Type B pancreatic cell (in vitro differentiated cells): ENCODE measurements at regions not wholly inside any gene's neighbourhood (a gene's known extent, or its start where the extent isn't known, plus 50 kb on each side); places are given as distances from the start of the nearest gene placed in this dataset.

Experiments used
- DNase-seq: peaks from one replicate; pipeline ENCODE4 v3.0.0; 2021; ENCODE audit warnings: mixed read lengths; ENCODE audit not compliant: unreplicated experiment; ENCODE audit errors: extremely low spot score
- H3K27ac Mint-ChIP-seq: 2 replicates; pipeline ENCODE4 v1.8.0; 2021; ENCODE audit warnings: mild to moderate bottlenecking, mixed read lengths
- H3K27me3 Mint-ChIP-seq: 2 replicates; pipeline ENCODE4 v1.8.0; 2021; ENCODE audit warnings: mixed read lengths
- H3K36me3 Mint-ChIP-seq: 2 replicates; pipeline ENCODE4 v1.8.0; 2021; ENCODE audit warnings: mixed read lengths
- H3K4me1 Mint-ChIP-seq: one replicate; pipeline ENCODE4 v1.8.0; 2021; ENCODE audit warnings: mixed read lengths; ENCODE audit not compliant: unreplicated experiment
- H3K4me3 Mint-ChIP-seq: 2 replicates; pipeline ENCODE4 v1.8.0; 2021; ENCODE audit warnings: mild to moderate bottlenecking, mixed read lengths
- H3K9me3 Mint-ChIP-seq: 2 replicates; pipeline ENCODE4 v1.8.0; 2021; ENCODE audit warnings: mixed read lengths
- TF ChIP-seq, protein P1 (sequence below): fragments of 200-600 bp; sonication (generic); conservative IDR thresholded peaks from 2 replicates; pipeline ENCODE4 v1.5.0; 2021; ENCODE audit warnings: antibody characterized with exemption, mild to moderate bottlenecking

DNA sequence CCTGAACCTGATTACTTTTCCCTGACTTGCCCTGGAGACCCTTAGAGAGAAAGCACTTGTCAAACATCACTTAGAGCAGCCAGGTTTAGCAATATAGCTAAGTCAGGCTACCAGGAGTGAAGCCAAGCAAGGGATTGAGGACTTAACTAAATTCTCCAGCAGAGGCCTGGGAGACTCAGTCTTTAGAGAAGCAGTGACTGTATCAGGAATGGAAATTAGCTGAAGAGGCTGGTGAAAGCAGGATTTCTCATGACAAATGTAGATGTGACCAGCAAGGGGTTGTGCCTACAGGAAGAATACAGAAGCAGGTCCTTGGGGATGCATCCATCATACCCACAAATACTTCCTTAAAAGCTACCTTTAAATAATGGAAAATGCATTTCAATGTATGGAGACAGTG is 368.9 kb upstream of the MEIS1 start:
- H3K36me3 Mint-ChIP-seq = peaks cover 4% of the 10 kb centered on the region
- no peak overlapping the region for H3K4me3 Mint-ChIP-seq
- no peak for DNase-seq
- H3K4me1 Mint-ChIP-seq = peaks cover 30% of the 10 kb centered on the region
- no peaks in the 10 kb centered on the region for H3K27me3 Mint-ChIP-seq
- H3K9me3 Mint-ChIP-seq = no peaks in the 10 kb centered on the region
- TF ChIP-seq, protein P1, sequence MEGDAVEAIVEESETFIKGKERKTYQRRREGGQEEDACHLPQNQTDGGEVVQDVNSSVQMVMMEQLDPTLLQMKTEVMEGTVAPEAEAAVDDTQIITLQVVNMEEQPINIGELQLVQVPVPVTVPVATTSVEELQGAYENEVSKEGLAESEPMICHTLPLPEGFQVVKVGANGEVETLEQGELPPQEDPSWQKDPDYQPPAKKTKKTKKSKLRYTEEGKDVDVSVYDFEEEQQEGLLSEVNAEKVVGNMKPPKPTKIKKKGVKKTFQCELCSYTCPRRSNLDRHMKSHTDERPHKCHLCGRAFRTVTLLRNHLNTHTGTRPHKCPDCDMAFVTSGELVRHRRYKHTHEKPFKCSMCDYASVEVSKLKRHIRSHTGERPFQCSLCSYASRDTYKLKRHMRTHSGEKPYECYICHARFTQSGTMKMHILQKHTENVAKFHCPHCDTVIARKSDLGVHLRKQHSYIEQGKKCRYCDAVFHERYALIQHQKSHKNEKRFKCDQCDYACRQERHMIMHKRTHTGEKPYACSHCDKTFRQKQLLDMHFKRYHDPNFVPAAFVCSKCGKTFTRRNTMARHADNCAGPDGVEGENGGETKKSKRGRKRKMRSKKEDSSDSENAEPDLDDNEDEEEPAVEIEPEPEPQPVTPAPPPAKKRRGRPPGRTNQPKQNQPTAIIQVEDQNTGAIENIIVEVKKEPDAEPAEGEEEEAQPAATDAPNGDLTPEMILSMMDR = no peak
- no peak overlapping the region for H3K27ac Mint-ChIP-seq

DNA sequence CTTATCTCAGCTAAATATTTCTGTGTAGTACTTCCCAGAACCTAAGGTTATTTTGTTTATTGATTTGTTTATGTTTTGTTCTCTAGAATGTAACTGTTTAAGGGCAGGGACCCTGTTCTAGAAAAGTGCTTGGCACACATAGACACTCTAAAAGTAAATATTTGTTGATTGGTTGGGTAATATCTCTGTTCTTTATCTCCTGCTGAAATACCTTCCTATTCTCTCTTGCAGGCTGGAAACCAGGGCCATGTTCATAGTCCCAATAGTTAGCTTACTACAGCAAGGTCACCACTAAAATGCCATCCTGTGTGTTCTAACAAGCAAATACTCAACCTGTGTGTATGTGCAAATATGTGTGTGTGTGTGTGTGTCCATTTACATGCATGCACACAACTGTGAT is 375.6 kb upstream of the MEIS1 start:
- Mint-ChIP-seq H3K36me3 (no peaks in the 10 kb centered on the region), H3K27ac (no peak overlapping the region)
- TF ChIP-seq, protein P1 = no peak

DNA sequence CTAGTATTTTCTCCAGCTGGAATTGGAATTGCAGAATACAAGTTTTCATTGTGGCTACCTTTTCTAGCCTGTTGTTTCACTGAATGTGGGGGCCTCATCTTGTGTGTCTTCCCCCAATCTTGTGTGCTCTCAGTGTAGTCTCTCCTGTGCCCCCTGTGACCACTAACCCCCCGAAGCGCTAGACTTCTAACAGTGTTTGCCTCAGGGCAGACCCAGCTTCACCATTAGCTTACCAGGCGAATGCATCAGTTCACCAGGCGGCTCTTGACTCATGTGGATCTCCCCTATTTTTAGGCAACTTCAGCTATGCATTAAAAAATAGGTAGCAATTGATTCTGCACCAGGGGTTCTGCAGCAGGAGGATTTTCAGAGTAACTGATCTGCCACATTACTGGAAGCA is 376.2 kb upstream of the MEIS1 start:
- H3K9me3 Mint-ChIP-seq = peaks cover 4% of the 10 kb centered on the region
- H3K36me3 Mint-ChIP-seq = no peaks in the 10 kb centered on the region
- no peaks in the 10 kb centered on the region for H3K27me3 Mint-ChIP-seq
- no peak overlapping the region for H3K4me3 Mint-ChIP-seq
- DNase-seq = no peak
- H3K4me1 Mint-ChIP-seq = peaks cover 7% of the 10 kb centered on the region
- no peak overlapping the region for H3K27ac Mint-ChIP-seq
- TF ChIP-seq, protein P1 = no peak

More for the DNA sequence above, 375.6 kb upstream of the MEIS1 start:
- no peak for DNase-seq
- H3K27me3 Mint-ChIP-seq = no peaks in the 10 kb centered on the region
- peaks cover 4% of the 10 kb centered on the region for H3K9me3 Mint-ChIP-seq
- no peak overlapping the region for H3K4me3 Mint-ChIP-seq
- peaks cover 7% of the 10 kb centered on the region for H3K4me1 Mint-ChIP-seq

DNA sequence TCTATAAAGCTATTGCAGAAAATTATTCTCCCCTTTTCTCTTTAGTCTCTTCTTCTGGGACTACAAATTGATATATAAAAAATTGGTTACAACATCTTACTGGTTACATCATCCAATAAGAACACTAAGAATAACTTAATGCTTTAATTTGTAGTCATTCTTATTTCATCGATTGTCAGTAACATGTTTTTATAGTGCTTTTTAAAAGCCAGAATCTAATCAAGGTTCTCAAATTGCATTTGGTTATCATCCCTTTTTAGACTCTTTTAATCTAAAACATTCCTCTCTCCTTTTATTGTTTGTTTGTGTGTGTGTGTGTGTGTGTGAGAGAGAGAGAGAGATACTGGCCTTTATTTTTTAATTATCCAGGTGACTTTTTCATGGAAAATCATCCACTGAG is 377.1 kb upstream of the MEIS1 start:
- no peak overlapping the region for H3K27ac Mint-ChIP-seq
- no peak overlapping the region for H3K4me3 Mint-ChIP-seq
- H3K27me3 Mint-ChIP-seq = no peaks in the 10 kb centered on the region
- TF ChIP-seq, protein P1 = no peak
- DNase-seq = no peak
- no peaks in the 10 kb centered on the region for H3K36me3 Mint-ChIP-seq
- H3K4me1 Mint-ChIP-seq = peaks cover 7% of the 10 kb centered on the region
- H3K9me3 Mint-ChIP-seq = peaks cover 4% of the 10 kb centered on the region

DNA sequence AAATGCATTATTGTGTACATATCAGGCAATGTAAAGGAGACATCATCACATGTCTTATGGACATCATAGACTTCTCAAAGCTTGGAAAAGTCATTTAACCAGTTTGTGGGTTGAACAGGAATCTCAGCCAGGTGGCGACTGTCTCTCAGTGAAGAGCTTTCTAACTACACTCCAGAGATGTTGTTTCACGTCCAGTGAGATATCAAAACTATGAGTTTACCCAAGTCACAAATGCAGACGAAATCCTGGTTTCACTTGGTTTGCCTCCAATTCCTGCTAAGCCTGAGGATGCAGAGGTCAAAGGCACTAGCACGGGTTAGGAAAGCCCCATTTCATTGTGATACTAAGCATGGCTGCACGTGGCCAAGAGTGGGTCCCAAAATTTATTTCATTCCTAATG is 384.5 kb upstream of the MEIS1 start:
- Mint-ChIP-seq H3K4me3 (no peak overlapping the region), H3K27me3 (no peaks in the 10 kb centered on the region), H3K9me3 (no peaks in the 10 kb centered on the region), H3K4me1 (no peaks in the 10 kb centered on the region), H3K36me3 (no peaks in the 10 kb centered on the region), H3K27ac (no peak overlapping the region)
- no peak for DNase-seq
- TF ChIP-seq, protein P1 = no peak

DNA sequence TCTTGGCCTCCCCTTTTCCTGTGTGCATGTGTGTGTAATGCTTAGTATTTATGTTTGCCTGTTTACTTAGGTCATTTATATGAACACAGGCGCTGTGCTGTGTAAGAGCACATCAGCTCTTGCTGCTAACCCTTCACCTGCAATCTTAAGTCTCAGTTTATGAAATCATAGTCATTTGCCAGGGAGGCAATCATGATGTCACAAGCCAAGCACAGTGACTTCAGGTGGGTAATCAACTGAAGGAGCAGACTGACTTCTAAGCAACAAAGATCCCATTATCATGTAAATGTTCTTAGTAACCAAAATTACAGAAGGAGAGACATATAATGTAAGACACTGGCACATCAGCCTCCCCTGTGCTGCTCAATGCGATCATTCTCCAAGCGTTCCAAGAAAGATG is 386.3 kb upstream of the MEIS1 start:
- no peaks in the 10 kb centered on the region for H3K4me1 Mint-ChIP-seq
- H3K36me3 Mint-ChIP-seq = no peaks in the 10 kb centered on the region
- H3K27ac Mint-ChIP-seq = no peak overlapping the region
- no peaks in the 10 kb centered on the region for H3K9me3 Mint-ChIP-seq
- DNase-seq = no peak
- no peaks in the 10 kb centered on the region for H3K27me3 Mint-ChIP-seq
- H3K4me3 Mint-ChIP-seq = no peak overlapping the region
- TF ChIP-seq, protein P1 = no peak
